Stomach (tissue), 8 donors: ENCODE measurements at regions not wholly inside any gene's neighbourhood (a gene's known extent, or its start where the extent isn't known, plus 50 kb on each side); places are given as distances from the start of the nearest gene placed in this dataset.

Experiments used
- DNase-seq, 2 donors: peaks; one replicate each; pipeline versions ENCODE4 v3.0.0 to v3.0.0-alpha.2; 2013 to 2019
- H3K27ac ChIP-seq, 5 donors: fragments of 200-600 bp in 4 of 5; sonication (generic) in 4 of 5; one replicate each; pipeline ENCODE4 v1.5.1; 2013 to 2019; ENCODE audit warnings: mild to moderate bottlenecking in 1 of 5, moderate library complexity in 1 of 5
- H3K27me3 ChIP-seq, 3 donors: fragments of 200-600 bp; sonication (generic); one replicate each; pipeline ENCODE4 v1.5.1; 2017 to 2019; ENCODE audit warnings: mixed run types in 1 of 3
- H3K36me3 ChIP-seq, 4 donors: fragments of 200-600 bp; sonication (generic); 1 replicate in 3 of 4; 2 replicates in 1 of 4; pipeline ENCODE4 v1.5.1; 2016 to 2019
- H3K4me1 ChIP-seq, 4 donors: fragments of 200-600 bp; sonication (generic); one replicate each; pipeline ENCODE4 v1.5.1; 2016 to 2019
- H3K4me3 ChIP-seq, 4 donors: fragments of 200-600 bp; sonication (generic) in 3 of 4; one replicate each; pipeline ENCODE4 v1.5.1; 2016 to 2019; ENCODE audit warnings: mild to moderate bottlenecking in 1 of 4
- H3K9me3 ChIP-seq, 4 donors: fragments of 200-600 bp; sonication (generic); one replicate each; pipeline ENCODE4 v1.5.1; 2016 to 2019
- CTCF ChIP-seq, 7 experiments: fragments of 450-650 bp in 4 of 7; fragments of 200-600 bp in 3 of 7; sonication (generic) in 3 of 7; IDR thresholded peaks; one replicate each; pipeline ENCODE4 v1.5.1; 2016 to 2019; ENCODE audit warnings: antibody characterized with exemption in 7 of 7, control low read depth in 2 of 7, mild to moderate bottlenecking in 1 of 7
- EP300 ChIP-seq: sonication (generic); formaldehyde crosslinking; IDR thresholded peaks from one replicate; pipeline ENCODE4 v1.6.1; 2017; ENCODE audit warnings: antibody characterized with exemption
- POLR2A ChIP-seq, 4 donors: fragments of 450-650 bp; IDR thresholded peaks; one replicate each; pipeline ENCODE4 v1.6.1; 2016; ENCODE audit warnings: antibody characterized with exemption in 4 of 4, control low read depth in 2 of 4, mild to moderate bottlenecking in 1 of 4, moderate library complexity in 1 of 4
- POLR2AphosphoS5 ChIP-seq, 3 donors: sonication (generic); formaldehyde crosslinking; IDR thresholded peaks; one replicate each; pipeline ENCODE4 v1.6.1; 2016; ENCODE audit warnings: antibody characterized with exemption in 3 of 3
- WGBS, 5 donors: extraction: QIAGEN DNeasy Blood & Tissue Kit in 3 of 5; methylation state at CpG; one replicate each; pipeline versions ENCODE4 v1.1.5 to v1.1.7; 2013 to 2018; 5-methylcytosine and 5-hydroxymethylcytosine counted together
- intact Hi-C: fragments of 100-400 bp; cut with DNase I; formaldehyde crosslinking; loops from one replicate; pipeline ENCODE4 v1.15.1; 2023; ENCODE audit warnings: low total_unique reads
- small RNA-seq, 4 donors: library from RNA; depleted of rRNA; stranded (forward); fragments of <200 nt; gene quantifications; one replicate each; pipeline ENCODE3, GENCODE V24; 2016
- donor health status: healthy with polysubstance abuse.
- donor health status: Bipolar disorder and iron deficiency.
- donor health status: healthy.

- no peaks in the 10 kb centered on the region for H3K9me3 ChIP-seq
- DNase-seq: no peak
- no peaks in the 10 kb centered on the region for H3K36me3 ChIP-seq
- intact Hi-C loops: no loop called here
- no peak overlapping the region for H3K4me3 ChIP-seq
- no peaks in the 10 kb centered on the region for H3K27me3 ChIP-seq
- WGBS, 5 donors: 36 to 65% (median 47%) methylated on average over 6 of the region's 6 CpGs
- H3K4me1 ChIP-seq: peaks cover 0 to 3% (median 0%) of the 10 kb centered on the region in 4 donors
- H3K27ac ChIP-seq: no peak overlapping the region
- TF ChIP-seq EP300: no peak
- TF ChIP-seq CTCF (IDR thresholded peaks at IDR 0.05): no peak
- TF ChIP-seq POLR2A (IDR thresholded peaks at IDR 0.05): no peak
- TF ChIP-seq POLR2AphosphoS5 (IDR thresholded peaks at IDR 0.05): no peak
Observed at GRCh38 chr2:231655894-231656293, 52.4 kb upstream of the PTMA start.

Small RNAs in the stretch of these regions (small RNA-seq; reads per million reads assigned to genes)
- gene RN7SL499P: 0 reads per million in 4 donors
